Right atrium auricular region (tissue), 2 donors: ENCODE measurements at regions not wholly inside any gene's neighbourhood (a gene's known extent, or its start where the extent isn't known, plus 50 kb on each side); places are given as distances from the start of the nearest gene placed in this dataset.

ENCODE experiments used
- DNase-seq: peaks from one replicate; pipeline ENCODE4 v3.0.0-alpha.2; 2019; ENCODE audit warnings: low spot score
- H3K27ac ChIP-seq, 2 donors: fragments of 200-600 bp; sonication (generic); 1 replicate in 1 of 2; 2 replicates in 1 of 2; pipeline ENCODE4 v1.5.1; 2016 to 2019
- H3K27me3 ChIP-seq, 2 donors: fragments of 200-600 bp; sonication (generic); one replicate each; pipeline versions ENCODE4 v1.5.1 to v1.6.0; 2017 to 2019
- H3K36me3 ChIP-seq: fragments of 200-600 bp; sonication (generic); one replicate; pipeline ENCODE4 v1.5.1; 2016
- H3K4me1 ChIP-seq, 2 donors: fragments of 200-600 bp; sonication (generic); one replicate each; pipeline versions ENCODE4 v1.5.1 to v1.6.0; 2017 to 2019
- H3K4me3 ChIP-seq, 2 donors: fragments of 200-600 bp; sonication (generic); 1 replicate in 1 of 2; 2 replicates in 1 of 2; pipeline ENCODE4 v1.5.1; 2017 to 2019; ENCODE audit warnings: mild to moderate bottlenecking in 1 of 2, moderate library complexity in 1 of 2
- H3K9me3 ChIP-seq, 2 donors: fragments of 200-600 bp; sonication (generic); one replicate each; pipeline ENCODE4 v1.5.1; 2019
- CTCF ChIP-seq, 2 donors: fragments of 200-600 bp; sonication (generic); IDR thresholded peaks; one replicate each; pipeline ENCODE4 v1.5.1; 2019; ENCODE audit warnings: antibody characterized with exemption in 2 of 2

- no peaks in the 10 kb centered on the region for H3K27me3 ChIP-seq
- H3K4me1 ChIP-seq: peaks cover 0 to under 1% of the 10 kb centered on the region in 2 donors
- no peak for DNase-seq
- no peak overlapping the region for H3K4me3 ChIP-seq
- no peaks in the 10 kb centered on the region for H3K9me3 ChIP-seq
- no peak for TF ChIP-seq CTCF (IDR thresholded peaks at IDR 0.05)
- H3K27ac ChIP-seq: no peak overlapping the region
- no peaks in the 10 kb centered on the region for H3K36me3 ChIP-seq
Measured at GRCh38 chr7:25643770-25644394, 415.6 kb upstream of the NPVF start.

GRCh38 chr7:25646726-25647413 lies 418.6 kb upstream of the NPVF start:
- DNase-seq: no peak
- H3K36me3 ChIP-seq: no peaks in the 10 kb centered on the region
- H3K4me1 ChIP-seq: no peaks in the 10 kb centered on the region
- no peak overlapping the region for H3K4me3 ChIP-seq
- no peak for TF ChIP-seq CTCF (IDR thresholded peaks at IDR 0.05)
- H3K27ac ChIP-seq: no peak overlapping the region
- no peaks in the 10 kb centered on the region for H3K27me3 ChIP-seq
- H3K9me3 ChIP-seq: no peaks in the 10 kb centered on the region

- no peak for TF ChIP-seq CTCF (IDR thresholded peaks at IDR 0.05)
- Histone ChIP-seq H3K4me3 (no peak overlapping the region), H3K4me1 (no peaks in the 10 kb centered on the region), H3K27me3 (no peaks in the 10 kb centered on the region), H3K9me3 (no peaks in the 10 kb centered on the region), H3K36me3 (no peaks in the 10 kb centered on the region), H3K27ac (no peak overlapping the region)
- no peak for DNase-seq
Measured at GRCh38 chr7:25647872-25648271, 419.6 kb upstream of the NPVF start.

GRCh38 chr7:25652366-25652765 lies 424.1 kb upstream of the NPVF start:
- DNase-seq: no peak
- no peaks in the 10 kb centered on the region for H3K27me3 ChIP-seq
- TF ChIP-seq CTCF (IDR thresholded peaks at IDR 0.05): no peak
- no peak overlapping the region for H3K27ac ChIP-seq
- H3K36me3 ChIP-seq: no peaks in the 10 kb centered on the region
- no peaks in the 10 kb centered on the region for H3K9me3 ChIP-seq
- peaks cover 0 to 9% of the 10 kb centered on the region in 2 donors for H3K4me1 ChIP-seq
- no peak overlapping the region for H3K4me3 ChIP-seq

GRCh38 chr7:25653384-25653783 lies 425.1 kb upstream of the NPVF start:
- Histone ChIP-seq H3K27me3 (no peaks in the 10 kb centered on the region), H3K36me3 (no peaks in the 10 kb centered on the region), H3K4me3 (no peak overlapping the region), H3K9me3 (no peaks in the 10 kb centered on the region), H3K27ac (no peak overlapping the region), H3K4me1 (peaks cover 0 to 9% of the 10 kb centered on the region in 2 donors)
- no peak for DNase-seq
- no peak for TF ChIP-seq CTCF (IDR thresholded peaks at IDR 0.05)
